ENCODE measurements at regions not wholly inside any gene's neighbourhood (a gene's known extent, or its start where the extent isn't known, plus 50 kb on each side); places are given as distances from the start of the nearest gene placed in this dataset.
"Not testable (repeated sequence)": the region's sequence is repeated elsewhere in the genome, so short reads cannot be mapped to it uniquely, and the experiment has no call there.

DNA sequence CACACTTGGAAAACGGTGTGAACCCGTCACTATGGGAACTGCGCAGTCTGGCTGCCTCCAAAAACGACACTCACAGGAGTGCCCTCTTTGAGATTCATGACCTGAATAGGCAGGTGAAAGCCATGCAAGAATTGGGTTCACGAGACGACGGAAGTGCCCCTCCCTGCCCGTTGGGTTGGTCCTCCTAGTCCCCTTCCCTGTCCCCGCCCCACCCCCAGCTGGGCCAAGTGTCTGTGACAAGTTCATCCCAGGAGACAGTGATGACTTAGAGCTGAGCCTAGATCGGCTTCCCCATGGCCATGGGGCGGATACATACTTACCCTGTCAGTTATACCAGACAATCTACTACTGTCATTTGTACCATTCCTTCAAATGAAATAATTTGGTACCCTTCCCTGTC lies 1137.7 kb upstream of the CHAC2 start:
- no peak for DNase-seq

DNA sequence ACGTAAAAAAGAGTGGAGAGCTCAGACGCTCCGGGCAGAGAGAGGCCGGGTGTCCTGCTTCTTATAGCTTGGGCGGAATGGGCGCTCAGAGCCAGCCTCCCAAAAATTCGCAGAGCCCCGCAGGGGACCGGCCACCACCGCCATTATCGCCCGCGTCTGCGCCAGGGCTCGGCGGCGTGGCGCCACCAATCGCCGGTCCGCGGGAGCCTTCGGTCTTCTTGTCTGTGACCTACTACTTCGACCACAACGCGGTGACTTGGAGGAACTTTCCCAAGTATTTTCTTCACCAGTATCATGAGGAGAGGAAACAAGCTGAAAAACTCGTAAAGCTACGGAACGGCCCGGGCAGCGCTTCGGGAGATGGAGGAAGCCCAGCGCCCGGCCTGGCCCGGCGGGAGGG lies 1138.1 kb upstream of the CHAC2 start:
- DNase-seq: no peak

DNA sequence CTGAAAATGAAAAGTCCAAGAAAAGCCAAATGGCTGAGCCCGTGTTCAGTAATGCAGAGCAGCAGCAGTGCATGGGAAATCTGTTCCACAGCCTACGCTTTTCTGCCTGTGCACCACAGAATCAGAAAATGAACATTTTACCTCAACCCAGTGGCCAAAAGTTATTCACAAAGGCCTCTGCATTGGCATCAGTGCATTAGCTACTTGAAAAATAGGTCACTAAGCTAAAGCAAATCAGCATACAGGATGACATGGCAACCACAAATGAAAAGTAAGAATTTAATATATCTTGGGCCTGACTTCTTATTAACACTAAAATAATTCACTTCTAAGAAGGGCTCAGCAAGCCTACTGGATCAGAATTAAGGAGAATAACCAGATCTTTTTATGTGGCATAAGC lies 1145.3 kb upstream of the CHAC2 start:
- DNase-seq: no peak

DNA sequence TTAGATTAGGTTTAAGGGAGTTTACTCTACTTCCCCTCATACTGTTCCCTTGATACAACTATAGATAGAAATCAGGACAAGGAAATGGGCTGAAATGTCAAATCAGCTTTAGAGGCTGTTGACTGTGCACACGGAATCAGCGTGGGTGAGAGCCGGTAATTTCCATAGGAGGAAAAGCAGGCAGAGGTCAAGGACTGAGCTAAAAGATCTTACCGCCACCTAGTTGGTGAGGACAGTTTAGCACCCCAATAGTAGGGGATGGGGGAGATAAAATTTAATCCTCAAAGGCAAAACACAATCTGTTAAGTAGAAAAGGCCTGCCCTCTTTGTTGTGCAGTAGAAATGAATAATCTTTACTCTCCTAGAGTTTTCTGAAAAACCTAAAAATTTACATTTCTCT lies 1154.5 kb upstream of the CHAC2 start:
- no peak for DNase-seq

DNA sequence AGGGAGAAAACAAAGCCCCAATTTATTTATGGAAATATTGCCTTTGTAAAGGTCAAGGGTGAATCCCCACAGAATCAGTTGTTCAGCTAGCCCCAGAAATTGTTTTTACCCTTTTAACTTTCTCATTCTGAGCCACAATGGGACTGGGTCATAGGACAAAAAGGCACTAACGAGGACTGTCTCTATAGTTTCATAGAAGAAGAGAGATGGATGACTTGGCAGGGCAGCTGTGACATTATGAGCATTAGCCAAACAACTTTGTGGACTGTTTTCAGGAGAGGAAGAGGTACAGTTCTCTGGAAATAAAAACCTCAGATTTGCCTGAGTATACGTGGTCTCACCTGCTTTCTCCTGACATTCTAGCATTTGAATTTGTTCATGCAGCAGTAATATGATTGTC lies 1155.8 kb upstream of the CHAC2 start:
- no peak for DNase-seq

DNA sequence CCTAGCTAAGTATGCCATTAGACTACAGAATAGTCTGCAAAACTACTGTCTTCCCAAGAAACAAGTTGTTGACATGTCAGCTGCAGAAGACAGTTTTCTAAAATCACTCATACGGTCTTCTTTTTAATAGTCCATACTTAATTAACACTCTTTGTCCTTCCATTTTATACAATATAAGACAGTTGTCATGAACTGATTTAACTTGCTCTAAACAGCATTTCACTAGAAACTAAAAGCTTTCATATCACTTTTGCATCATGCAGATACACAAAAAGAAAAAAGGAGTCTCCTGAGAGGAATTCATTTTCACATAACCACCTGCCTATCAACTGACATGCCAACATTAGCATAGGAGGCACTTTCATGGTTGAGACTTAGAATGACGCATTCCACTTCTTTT lies 1159.6 kb upstream of the CHAC2 start:
- DNase-seq: no peak

DNA sequence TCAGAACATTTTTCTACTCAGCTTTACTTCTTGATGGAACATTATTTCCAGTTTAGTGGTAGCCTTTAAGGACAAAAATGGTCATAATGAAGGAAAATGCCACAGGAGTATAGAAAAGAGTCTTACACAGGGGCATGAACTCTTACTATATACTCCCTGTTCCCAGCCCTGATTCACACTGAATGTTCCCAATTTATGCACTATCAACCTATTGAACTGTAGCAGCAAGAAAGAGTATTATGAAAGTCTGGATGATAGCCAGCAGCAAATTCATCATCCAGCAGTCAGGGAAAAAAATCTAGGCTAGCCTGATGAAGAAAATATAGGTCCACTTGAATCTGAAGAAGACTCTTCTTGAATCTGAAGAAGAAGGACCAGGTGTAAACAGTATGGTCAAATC lies 1170.3 kb upstream of the CHAC2 start:
- DNase-seq: no peak

DNA sequence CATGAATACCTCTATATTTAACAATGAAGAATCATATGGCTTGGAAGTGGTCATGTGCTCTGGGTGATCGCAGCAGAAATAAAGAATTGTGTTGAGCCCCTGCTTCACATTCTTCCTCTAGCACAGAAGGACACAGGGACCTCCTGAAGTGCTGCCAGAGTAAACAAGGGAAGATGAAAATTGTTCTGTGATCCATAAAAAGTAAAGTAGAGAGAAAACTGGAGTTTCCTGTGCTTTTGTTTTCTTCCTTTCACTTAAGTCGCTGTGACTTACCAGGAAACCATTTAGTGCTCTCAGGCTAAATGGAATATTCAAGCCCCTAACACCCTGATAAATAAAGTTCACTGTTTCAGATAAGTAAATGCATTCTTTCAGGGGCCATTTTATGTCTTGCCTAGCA lies 1173.6 kb upstream of the CHAC2 start:
- DNase-seq: no peak

DNA sequence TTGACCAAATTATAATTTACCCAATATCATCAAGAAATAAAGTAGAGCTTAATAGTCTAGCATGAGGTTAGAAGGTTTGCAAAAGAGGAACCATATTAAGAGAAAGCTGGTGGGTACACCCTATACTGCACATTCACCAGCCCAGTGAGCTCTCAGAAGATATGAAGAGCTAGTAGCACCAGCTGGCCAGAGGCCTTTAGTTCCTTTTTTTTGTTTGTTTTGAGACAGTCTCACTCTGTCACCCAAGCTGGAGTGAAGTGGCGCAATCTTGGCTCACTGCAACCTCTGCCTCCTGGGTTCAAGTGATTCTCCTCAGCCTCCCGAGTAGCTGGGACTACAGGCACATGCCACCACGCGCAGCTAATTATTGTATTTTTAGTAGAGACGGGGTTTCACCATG lies 1183.5 kb upstream of the CHAC2 start:
- DNase-seq: not testable (repeated sequence)

DNA sequence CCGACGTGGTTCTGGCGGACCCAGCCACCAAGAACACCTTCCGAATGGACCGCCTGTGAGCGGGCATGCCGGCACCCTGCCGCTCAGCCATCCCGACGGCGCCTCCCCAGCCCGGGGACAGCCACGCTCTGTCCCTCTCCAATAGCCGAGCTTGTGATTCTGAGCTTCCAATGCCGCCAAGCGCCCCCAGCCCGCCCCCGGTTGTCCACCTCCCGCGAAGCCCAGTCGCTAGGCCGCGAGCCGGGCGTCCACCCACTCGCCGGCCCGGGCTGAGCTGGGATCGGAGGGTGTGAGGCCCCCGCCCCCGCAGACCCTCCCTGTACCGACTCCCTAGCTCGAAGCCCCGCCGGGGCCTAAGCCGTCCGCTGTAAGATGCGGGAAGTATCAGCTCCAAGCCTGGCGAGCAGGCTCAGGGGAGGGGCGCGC lies 1195.1 kb upstream of the CHAC2 start:
- no peak for DNase-seq

DNA sequence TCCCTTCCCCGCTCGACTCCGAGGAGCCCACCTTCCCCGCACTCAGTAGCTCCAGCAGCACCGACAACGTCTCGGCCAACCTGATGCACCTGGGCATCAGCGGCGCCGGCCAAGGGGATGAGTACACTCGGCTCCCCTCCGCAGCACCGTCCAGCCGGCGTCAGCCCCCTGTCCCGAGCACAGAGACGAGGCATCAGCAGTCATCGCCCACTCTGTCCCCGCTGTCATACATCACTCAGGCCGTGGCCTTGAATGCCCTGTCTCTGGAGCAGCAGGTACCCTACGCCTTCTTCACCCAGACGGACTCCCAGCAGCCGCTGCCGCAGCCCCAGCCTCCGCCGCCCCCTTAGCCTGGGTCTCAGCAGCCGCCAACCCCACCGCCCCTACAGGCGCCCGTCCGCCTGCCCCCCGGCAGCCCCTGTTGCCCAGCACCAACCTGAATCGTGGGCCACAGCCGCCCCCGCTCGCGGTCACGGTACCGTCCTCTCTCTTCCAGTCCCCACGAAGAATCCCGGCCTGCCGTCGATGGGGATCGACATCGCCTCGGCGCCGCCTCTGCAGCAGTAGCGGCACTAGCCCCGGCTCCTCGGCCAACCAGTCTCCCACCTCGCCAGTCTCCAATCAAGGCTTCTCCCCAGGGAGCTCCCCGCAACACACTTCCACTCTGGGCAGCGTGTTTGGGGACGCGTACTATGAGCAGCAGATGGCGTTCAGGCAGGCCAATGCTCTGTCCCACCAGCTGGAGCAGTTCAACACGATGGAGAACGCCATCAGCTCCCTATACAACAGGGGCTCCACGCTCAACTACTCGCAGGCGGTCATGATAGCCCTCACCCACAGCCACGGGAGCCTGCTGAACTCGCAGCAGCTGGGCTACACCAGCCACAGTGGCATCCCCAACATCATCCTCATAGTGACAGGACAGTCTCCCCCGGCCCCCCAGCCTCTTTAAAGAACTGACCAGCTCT lies 1195.9 kb upstream of the CHAC2 start:
- DNase-seq: no peak

DNA sequence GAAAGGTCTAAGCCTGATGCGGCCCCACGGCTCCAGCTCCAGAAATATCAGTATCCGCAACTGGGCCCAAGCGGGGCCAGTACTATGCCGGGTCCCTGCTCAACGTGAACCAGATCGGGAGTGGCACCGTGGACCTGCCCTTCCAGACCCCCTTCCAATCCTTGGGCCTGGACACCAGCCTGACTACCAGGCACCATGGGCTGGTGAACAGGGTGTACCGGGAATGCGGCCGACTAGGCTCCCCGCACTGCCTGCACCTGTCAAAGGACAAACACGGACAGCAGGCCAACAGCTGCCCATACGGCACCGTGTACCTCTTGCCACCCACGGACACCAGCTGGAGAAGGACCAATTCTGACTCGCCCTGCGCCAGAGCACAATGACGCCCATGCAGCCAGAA lies 1196.9 kb upstream of the CHAC2 start:
- DNase-seq: no peak

DNA sequence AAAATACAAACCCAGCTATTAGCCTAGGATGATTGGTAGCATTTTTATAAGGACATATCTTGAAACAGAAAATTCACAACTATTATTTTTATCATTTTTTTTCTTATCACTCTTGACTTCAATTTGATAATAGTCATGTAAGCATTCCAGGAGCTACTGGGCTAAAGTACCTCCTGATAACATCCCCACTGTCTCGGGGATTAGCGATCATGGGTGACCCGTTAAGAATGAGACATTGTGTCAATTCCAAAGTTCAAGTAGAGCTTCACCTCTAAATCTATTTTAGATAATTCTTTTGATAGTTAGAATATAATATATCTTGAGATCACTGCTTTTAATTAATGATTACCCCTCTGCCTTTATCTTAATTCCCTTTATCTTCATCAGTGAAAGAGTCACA lies 1204.5 kb upstream of the CHAC2 start:
- no peak for DNase-seq

DNA sequence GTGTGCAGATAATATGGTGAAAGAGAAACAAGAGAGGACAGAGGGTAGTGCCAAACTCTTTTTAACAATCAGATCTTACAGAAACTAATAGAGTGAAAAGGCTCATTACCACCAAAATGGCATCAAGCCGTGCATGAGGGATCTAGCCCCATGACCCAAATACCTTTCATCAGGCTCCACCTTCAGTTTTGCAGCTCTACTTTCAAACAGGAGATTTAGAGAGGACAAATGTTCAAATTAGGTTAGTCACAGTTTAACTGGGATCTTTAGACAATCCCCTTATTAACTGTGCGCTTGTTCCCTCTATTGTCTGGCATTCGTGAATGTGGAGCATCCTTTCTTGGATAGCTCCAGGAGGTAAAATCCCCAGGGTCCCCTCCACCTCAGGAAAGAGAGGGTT lies 1209.3 kb upstream of the CHAC2 start:
- no peak for DNase-seq

DNA sequence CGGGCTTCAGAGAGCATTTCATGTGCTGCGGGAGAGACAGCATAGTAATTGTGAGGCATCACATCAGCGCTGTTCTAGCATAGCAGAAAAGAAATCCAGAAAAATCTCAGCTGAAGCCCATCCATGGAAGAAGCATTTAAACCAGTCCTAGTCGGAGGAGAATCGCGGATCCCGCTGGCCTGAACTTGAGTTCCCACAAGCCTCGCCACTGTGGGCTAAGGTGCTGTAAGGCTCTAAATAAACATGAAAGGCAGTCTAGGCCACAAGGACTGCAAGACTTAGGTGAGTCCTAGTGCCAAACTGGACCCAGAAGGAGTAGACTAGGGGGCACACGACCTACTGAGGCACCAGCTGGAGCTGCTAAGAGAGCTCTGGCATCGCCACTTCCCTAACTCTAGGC lies 1225.3 kb upstream of the CHAC2 start:
- no peak for DNase-seq

DNA sequence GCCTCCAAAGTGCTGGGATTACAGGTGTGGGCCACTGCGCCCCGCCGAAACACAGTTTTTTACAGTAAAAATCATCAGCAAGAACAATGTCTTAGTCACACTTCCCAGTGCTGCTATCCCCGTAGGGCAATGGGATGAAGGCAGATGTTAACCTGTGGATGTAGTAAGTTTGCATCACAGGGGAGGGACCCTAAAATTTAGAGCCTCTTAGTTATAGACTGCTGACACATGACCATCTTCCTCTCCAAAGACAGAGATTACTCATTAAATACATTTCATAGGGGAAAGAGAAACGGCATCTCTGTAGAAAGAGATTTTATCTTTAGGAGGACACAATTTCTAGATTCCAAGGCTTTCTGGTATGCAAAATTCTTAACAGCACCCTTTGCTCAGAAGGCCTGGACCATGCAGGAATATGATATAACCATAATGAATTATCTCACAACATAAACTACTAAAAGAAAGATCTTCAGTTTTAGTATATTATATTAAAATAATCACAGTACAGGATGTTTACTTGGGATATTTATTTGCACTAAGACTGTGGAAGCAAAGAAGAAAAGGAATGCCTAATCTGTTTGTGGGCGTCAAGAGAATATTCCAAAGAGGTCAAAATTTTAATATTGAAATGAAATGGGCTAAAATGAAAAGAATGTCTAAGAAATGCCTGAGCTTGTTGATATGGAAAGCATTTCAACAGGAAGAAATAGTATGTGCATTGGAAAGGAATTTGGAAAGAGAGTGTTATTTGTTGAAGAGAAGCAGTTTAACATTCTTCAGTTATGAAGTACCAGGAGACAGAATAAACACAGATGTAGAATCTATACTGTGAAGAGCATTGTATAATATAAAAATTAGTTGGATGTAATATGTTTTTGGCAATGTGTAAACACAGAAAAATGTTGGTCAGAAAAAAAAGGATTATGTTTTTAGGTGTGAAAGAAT lies 1228.3 kb upstream of the CHAC2 start:
- DNase-seq: no peak

DNA sequence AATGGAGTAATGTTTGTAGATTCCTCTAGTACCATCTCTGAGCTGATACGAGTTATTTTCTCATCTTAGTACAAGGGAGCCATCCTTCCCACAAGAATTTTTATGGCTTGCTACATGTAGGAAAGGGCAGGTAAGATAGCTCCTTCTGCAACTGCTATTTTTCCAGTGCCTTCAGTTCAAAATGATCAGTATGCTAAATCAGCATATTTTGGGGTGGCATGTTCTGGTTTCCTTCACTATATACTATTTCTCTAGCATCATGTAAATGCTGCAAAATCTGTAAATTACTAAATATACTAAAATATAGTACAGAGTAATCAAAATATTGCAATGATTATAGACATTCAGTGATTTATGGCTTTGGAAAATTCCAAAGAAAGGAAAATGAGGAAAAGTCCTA lies 1230.0 kb upstream of the CHAC2 start:
- no peak for DNase-seq

DNA sequence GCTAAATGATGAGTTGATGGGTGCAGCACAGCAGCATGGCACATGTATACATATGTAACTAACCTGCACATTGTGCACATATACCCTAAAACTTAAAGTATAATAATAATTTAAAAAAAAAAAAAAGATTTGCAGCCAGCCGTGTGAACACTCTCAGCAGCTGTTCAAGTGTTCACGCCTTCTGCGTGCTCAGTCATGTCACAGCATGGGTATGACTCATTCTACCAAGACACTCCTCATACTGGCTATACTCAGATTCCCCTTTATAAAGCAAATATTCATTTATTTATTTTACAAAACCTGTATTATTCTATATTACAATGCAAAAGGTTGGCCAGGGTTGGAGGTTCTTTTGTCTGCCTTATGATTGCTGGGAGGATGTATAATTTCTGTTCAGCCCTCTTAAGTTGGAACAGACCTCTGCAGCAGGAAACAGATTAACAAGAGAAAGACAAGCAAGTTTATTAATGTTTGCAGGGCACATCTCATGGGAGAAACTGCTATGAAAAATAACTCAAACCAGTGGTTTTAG lies 1230.6 kb upstream of the CHAC2 start:
- DNase-seq: no peak

DNA sequence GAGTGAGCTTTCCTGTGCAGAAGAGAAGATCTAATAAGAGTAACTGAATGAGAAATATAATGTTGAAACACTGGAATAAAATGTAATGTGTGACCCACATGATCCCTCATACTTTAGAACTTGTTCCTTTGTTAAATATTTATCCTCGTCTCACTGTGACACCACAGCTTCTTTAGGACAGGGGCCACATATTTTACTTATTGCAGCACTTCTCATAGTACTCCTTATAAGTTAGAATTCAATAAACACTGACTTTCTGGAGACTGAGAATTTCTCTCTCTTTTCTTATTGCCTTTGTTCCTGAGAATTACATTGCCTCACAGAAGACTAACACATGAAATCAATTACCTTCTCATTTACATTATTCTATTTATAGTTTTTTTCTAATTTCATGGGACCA lies 1234.6 kb upstream of the CHAC2 start:
- DNase-seq: no peak

DNA sequence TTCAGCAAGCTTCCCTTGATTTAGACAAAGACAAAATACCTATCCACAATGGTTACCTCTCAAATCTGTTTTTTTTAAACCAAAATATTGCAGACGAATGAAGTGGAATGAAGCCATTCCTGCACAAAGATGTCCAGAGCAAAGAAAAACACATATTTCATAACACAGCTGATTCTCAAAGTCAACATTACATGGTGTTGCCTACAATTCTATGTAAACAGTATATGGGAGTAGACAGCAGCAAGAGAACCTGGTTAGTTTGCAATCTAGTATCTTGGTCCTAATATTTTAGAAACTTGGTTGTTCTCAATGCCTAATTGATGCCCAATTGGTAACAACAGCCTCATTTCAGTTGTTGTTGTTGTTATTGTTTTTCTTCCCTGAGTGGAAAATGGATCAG lies 1240.9 kb upstream of the CHAC2 start:
- no peak for DNase-seq

DNA sequence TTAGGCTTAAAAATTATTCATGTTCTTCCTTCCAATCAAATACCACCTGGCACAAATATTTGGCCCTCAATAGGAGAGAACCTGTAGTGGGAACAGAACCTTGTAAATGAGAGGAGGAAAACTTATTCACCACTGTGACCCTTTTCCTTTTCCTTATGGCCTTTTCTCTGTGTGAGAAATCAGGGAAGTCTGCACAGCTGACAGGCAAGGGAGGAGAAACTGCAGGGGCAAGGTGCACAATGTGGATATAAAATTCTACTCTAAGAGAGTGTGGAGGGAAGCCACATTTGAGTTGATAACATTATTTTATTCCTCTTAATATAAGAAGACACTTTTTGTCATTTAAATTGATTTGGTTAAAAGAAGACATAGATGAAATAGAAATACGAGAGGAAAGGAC lies 1247.0 kb upstream of the CHAC2 start:
- DNase-seq: no peak

DNA sequence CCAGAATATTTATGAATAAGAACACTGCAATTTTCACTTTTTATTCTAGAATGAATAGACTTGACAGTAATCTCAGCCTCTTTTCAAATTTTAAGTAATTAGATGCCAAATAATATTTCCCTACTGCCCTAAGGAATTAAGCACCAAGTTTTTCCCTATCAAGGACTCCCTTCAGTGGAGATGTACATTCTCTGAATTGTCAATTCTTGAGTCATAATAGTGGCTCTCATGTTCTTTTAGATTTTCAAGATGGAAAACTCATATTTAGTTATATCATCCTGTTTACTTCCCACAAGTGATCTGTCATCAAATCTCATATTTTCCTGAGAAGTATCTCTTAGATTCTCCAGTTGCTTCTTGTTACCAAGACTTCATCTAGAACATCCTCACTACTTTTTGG lies 1248.9 kb upstream of the CHAC2 start:
- DNase-seq: no peak

DNA sequence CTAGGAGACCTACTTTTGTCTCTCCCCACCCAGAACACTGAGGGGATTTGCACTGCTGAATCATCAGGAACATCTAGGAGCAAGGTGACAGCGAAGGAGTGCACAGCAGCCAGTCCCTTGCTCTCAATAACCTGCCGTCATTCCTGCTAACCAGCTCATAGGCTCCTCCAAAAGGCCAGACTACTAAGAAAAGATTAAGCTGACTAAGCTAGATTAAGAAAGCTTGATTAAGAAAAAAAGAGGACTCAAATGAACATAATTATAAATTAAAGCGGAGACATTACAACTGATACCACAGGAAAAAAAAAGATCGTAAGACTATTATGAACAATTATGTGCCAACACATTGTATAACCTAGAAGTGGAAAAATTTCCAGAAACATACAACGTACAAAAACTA lies 1254.8 kb upstream of the CHAC2 start:
- no peak for DNase-seq

DNA sequence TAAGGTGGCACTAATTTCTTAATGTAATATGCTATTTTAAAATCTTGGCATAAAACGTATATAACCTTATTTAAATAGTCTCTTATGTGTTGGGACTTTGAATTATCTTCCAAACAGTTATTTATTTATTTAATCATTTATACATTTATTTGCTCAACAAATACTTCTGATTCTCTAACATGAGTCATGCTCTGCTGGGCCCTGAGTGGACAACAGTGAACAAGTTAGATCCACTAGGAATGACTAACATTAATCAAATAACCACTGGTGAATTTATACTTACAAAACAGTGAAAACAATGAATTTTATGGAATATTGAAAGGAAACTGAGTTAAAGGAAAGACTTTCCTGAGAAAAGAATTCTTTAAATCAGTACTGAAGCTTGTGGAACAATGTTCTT lies 1257.2 kb upstream of the CHAC2 start:
- no peak for DNase-seq
